ENCODE measurements at regions not wholly inside any gene's neighbourhood (a gene's known extent, or its start where the extent isn't known, plus 50 kb on each side); places are given as distances from the start of the nearest gene placed in this dataset.
"Not testable (repeated sequence)": the region's sequence is repeated elsewhere in the genome, so short reads cannot be mapped to it uniquely, and the experiment has no call there.

DNA sequence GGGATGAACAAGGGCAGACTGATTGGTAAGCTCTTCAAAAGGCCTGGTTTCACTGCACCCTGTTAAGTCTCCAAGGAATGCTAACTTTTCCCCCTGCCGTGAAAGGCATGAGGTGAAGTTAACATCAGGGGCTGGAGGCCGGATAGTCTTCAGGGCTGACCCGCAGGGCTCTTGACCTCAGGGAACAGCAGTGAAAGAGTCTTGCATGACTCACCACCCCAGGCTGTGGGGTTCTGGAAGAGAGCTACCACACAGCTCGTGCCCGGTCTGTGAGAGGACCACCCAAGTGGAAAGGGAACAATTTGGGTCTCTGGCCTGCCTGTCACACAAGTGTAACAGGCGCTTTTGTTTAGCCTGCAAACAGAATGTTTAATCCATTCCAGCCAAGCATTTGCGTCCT, 504.9 kb downstream of the EDEM1 start:
- no peak for DNase-seq

GRCh38 chr3:5694266-5694665, 506.8 kb downstream of the EDEM1 start:
- DNase-seq = no peak

DNA sequence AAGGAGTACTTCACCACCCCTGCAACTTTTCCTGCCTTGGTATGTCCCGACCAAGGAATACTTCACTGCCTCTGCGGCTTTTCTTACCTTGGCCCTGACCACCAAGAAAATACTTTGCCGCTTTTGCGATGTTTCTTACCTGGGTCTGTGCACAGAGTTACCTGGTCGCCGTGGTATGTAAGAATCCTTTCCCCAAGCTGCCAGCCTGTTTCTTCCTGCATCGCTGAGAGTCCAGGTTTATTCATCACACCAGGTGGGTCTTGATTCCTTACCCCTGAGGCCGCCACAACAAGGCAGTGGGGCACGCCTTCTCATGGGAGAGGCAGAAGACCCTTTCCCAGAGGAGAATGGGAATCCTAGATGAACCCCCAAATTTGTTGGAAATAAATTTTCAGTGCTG, 511.3 kb downstream of the EDEM1 start:
- no peak for DNase-seq

DNA sequence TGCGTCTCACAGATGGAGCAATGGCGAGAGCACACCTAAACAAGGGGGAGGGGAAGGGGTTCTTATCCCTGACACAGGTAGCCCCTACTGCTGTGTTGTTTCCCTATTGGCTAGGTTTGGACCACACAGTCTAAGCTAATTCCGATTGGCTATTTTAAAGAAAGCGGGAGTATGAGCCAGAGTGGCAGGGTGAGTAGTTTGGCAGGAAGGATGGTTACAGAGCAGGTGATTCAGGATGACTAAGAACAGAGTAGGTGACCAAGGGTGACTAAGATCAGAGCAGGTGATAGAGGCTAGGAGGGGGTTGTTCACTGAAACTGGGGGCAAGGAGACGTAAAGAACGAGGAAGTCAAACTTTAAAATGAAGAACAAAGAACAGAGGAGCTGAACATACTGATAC, 511.8 kb downstream of the EDEM1 start:
- DNase-seq = no peak

GRCh38 chr3:5699811-5700210, 512.3 kb downstream of the EDEM1 start:
- DNase-seq = no peak

DNA sequence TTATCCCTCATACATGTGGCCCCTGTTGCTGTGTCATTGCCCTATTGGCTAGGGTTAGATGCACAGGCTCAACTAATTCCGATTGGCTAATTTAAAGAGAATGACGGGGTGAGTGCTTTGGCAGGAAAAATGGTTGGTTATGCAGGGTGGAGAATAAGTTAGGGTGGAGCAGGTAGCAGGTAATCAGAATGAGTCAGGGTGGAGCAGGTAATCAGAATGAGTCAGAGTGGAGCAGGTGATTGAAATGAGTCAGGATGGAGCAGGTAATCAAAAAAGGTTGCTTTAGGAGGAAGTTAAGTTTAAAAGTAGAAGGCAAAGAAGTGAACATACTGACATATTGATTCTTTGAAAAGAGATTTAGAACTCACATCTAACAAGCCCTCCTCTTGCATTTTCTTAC, 513.5 kb downstream of the EDEM1 start:
- DNase-seq = not testable (repeated sequence)

GRCh38 chr3:5707794-5708193, 520.3 kb downstream of the EDEM1 start:
- DNase-seq = no peak

- no peak for DNase-seq
Measured at GRCh38 chr3:5709714-5710113, 522.2 kb downstream of the EDEM1 start.

- no peak for DNase-seq
Measured at GRCh38 chr3:5710718-5711117, 523.2 kb downstream of the EDEM1 start.

DNA sequence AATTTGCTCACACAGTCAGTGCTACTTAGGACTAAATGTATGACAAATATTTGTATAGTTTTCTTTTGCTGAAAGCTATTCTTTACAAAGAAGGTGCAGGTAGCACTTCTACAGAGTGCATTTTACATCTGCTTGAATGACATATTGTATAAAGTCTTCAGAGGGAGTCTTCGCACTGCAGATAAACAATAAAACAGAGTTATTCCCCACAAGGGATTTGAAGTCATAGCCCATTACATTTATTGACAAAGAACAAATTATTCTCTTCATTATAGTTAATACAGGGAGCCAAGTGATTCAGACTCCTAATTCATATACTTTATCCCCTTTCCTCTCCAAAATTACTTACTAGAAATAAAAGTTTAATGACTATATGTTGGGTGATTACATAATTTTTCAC, 529.7 kb downstream of the EDEM1 start:
- no peak for DNase-seq

GRCh38 chr3:5719668-5720067, 532.2 kb downstream of the EDEM1 start:
- DNase-seq = not testable (repeated sequence)

DNA sequence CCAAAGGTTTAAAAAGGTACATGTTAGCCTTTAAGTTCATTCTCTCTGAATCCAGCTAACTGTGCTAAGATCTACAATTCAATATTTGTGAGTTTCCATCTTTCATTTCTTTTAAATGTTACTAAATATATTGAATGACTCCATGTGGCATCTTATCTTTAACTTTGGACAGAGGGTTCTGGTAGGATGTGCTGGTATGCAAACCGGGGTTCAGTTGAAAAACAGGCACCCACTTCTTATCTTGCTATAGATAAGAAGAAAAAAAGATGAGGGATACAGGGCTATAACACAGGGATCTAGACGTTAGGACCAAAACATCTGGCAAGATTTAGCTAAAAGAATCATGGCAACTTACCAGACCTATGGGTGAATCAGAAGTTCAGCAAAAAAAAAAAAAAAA, 538.3 kb downstream of the EDEM1 start:
- DNase-seq = no peak

DNA sequence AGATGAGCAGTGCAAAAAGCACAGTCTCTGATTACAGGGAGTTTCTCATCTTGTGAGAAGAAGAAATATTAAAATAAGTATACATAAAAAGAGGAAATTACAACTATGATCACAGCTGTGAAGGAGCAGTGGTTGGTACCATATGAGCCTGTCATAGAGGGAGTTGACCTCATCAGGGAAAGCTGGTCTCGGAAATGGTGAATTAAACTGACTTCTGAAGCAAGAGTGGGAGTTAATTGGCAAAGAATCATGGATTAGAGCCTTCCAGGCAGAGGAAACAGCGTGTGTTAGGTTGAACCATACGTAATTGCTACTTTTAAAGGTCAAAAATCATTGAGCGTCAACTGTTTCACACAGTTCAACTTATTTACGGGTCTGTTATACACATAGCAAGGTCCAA, 539.1 kb downstream of the EDEM1 start:
- DNase-seq = no peak

DNA sequence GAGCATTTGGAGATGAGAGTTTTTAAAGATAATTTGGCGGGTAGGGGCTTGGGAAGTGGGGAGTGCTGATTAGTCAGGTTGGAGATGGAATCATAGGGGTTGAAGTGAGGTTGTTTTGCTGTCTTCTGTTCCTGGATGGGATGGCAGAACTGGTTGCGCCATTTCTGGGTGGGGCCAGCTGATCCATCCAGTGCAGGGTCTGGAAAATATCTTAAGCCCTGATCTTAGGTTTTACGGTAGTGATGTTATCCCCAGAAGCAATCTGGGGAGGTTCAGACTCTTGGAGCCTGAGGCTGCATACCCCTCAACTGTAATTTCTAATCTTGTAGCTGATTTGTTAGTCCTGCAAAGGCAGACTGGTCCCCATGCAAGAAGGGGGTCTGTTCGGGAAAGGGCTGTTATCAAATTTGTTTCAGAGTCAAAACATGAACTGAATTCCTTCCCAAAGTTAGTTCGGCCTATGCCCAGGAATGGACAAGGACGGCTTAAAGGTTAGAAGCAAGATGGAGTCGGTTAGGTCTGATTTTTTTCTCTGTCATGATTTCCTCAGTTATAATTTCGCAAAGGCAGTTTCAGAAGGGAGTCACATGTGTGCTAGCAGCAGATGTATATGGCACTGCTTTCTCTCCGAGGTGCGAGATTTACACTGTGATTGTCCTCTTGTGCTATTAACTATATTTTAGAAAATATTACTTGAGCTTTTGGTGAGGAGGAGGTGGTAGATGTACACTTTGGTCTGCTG, 540.4 kb downstream of the EDEM1 start:
- no peak for DNase-seq

DNA sequence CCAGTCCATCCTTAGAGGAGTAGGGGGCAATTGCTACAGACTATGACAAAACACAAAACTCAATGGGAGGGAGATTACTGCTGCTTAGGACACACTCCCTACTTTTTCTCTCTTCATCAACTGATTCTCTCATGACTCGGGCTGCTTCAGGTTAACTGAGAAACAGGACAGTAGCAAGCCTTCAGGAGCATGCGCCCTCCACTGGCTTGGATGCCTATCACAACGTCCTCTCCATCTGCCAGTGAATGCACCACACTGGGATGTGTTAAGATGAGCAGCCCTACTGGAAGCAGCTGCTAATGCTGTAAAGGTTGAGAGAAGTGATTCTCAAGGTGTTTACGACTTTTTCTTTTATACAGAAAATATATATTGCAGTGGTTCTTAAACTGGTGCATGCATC, 542.3 kb downstream of the EDEM1 start:
- DNase-seq = no peak

- no peak for DNase-seq
Measured at GRCh38 chr3:5731100-5731499, 543.6 kb downstream of the EDEM1 start.

DNA sequence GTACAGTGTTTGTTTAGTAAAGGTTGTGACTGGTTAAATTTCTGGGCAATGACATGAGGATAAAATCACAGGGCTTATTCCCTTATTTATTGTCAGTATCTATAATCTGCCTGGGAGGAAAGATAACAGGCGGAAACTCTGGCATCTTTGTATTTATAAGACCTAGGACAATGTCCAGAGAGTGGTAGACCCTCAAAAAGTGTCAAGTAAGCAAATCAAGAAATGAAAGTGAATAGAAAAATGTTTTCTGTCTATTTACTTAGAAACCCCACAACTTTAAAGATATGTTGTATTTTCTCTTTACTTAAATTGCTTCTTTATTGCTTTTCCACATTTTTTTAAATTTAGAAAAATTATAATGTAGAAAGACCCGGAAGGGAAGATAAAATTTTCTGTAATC, 544.6 kb downstream of the EDEM1 start:
- no peak for DNase-seq

DNA sequence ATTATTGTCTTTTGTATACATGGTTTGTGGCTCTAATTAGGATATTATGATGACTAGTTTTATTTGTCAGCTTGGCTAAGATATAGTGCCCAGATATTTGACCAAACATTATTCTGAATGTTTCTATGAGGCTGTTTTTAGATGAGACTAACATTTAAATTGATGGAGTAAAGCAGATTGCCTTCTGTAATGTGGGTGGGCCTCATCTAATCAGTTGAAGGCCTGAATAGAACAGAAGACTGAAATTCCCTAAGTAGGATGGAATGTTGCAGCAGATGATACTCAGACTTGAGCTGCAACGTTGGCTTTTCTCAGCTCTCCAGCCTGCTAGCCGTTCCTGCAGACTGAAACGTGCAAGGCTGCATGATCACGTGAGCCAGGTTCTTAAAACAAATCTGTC, 546.5 kb downstream of the EDEM1 start:
- no peak for DNase-seq

DNA sequence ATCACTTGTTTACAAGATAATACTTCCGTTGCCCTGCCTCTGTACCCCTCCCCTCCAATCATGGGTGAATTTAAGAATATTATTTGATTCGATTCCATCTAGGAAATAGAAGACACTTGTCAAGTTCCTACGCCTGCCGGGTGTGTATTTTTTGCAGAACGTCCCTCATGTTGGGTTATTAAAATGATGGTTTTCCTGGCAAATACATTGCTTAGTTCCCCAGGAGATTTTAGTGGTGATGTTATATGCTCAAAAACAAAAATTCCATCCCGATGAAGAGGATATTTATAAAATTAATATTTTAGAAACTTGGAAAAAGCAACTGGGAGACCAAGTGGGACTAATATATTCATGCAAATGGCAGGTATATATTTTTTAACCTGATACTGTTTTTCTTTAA, 548.4 kb downstream of the EDEM1 start:
- no peak for DNase-seq

GRCh38 chr3:5739299-5739935, 551.9 kb downstream of the EDEM1 start:
- no peak for DNase-seq

DNA sequence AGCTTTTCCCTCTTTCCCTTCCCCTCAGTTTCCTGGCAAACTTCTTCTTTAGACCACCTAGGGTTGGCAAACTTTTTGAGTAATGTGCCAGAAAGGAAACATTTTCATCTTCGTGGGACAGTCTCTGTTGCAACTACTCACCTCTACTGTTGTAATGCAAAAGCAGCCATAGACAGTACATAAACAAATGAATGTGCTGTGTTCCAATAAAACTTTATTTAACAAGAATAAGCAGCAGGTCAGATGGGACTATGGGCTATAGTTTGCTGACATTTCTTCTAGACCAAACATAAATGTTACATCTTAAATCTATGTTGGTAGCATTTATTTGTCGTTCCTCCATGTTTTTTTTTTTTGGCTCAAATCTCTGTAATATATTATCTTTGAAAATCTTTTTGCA, 552.4 kb downstream of the EDEM1 start:
- no peak for DNase-seq

DNA sequence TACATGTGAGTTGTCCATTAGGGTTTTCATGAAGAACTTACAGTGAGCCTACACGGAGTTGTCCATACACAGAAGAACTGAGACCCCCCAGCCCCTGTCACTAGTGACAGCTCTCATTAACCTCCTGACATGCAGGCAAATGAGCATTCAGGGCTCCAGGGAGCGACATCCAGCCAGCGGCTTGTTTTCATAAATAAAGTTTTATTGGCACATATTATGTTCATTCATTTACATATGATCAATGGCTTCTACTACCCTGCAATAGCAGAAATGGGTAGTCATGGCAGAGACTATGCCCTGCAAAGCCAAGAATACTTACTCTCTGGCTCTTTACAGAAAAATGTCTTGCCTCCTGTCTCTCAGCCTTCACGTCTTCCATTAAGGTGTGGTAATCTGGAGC, 553.5 kb downstream of the EDEM1 start:
- DNase-seq = no peak

GRCh38 chr3:5750091-5750490, 562.6 kb downstream of the EDEM1 start:
- no peak for DNase-seq
